ENCODE measurements at regions not wholly inside any gene's neighbourhood (a gene's known extent, or its start where the extent isn't known, plus 50 kb on each side); places are given as distances from the start of the nearest gene placed in this dataset.
A peak's percentile ranks its signal among the peaks of the same experiment; 100 is the strongest.
"Not testable (repeated sequence)": the region's sequence is repeated elsewhere in the genome, so short reads cannot be mapped to it uniquely, and the experiment has no call there.

- H3K36me3 ChIP-seq = no peaks in the 10 kb centered on the region
- no peaks in the 10 kb centered on the region for H3K9me3 ChIP-seq (replicated peaks)
- H3K27me3 ChIP-seq = no peaks in the 10 kb centered on the region
- no peak for DNase-seq
- H3K4me3 ChIP-seq = no peak overlapping the region
- peaks cover 6% of the 10 kb centered on the region; the same call in 1 of the 2 replicates for H3K4me1 ChIP-seq
- H3K27ac ChIP-seq = no peak overlapping the region; the same call in 1 of the 2 replicates
Observed at GRCh38 chr5:89546657-89547056, 663.7 kb upstream of the MEF2C start.

- Histone ChIP-seq H3K36me3 (no peaks in the 10 kb centered on the region), H3K27me3 (no peaks in the 10 kb centered on the region), H3K4me1 (peaks cover 6% of the 10 kb centered on the region; the same call in 1 of the 2 replicates), H3K27ac (no peak overlapping the region), H3K4me3 (no peak overlapping the region), H3K9me3 (replicated peaks) (no peaks in the 10 kb centered on the region)
- no peak for DNase-seq
Observed at GRCh38 chr5:89545626-89546025, 662.6 kb upstream of the MEF2C start.

- H3K4me3 ChIP-seq = no peak overlapping the region
- no peak overlapping the region for H3K27ac ChIP-seq
- H3K9me3 ChIP-seq (replicated peaks) = no peaks in the 10 kb centered on the region
- H3K4me1 ChIP-seq = peaks cover 6% of the 10 kb centered on the region; the same call in 1 of the 2 replicates
- no peak for DNase-seq
- no peaks in the 10 kb centered on the region for H3K27me3 ChIP-seq
- H3K36me3 ChIP-seq = no peaks in the 10 kb centered on the region
Observed at GRCh38 chr5:89545076-89545475, 662.1 kb upstream of the MEF2C start.

GRCh38 chr5:89542736-89543135, 659.8 kb upstream of the MEF2C start:
- Histone ChIP-seq H3K36me3 (no peaks in the 10 kb centered on the region), H3K4me3 (no peak overlapping the region), H3K9me3 (replicated peaks) (no peaks in the 10 kb centered on the region), H3K4me1 (peaks cover 6% of the 10 kb centered on the region; the same call in 1 of the 2 replicates), H3K27ac (no peak overlapping the region), H3K27me3 (no peaks in the 10 kb centered on the region)
- DNase-seq = no peak

GRCh38 chr5:89537800-89538199, 654.8 kb upstream of the MEF2C start:
- no peak for DNase-seq
- H3K9me3 ChIP-seq (replicated peaks) = no peaks in the 10 kb centered on the region
- no peaks in the 10 kb centered on the region for H3K36me3 ChIP-seq
- H3K27ac ChIP-seq = no peak overlapping the region
- no peak overlapping the region for H3K4me3 ChIP-seq
- no peaks in the 10 kb centered on the region for H3K27me3 ChIP-seq
- H3K4me1 ChIP-seq = no peaks in the 10 kb centered on the region

GRCh38 chr5:89536020-89536419, 653.0 kb upstream of the MEF2C start:
- Histone ChIP-seq H3K27ac (no peak overlapping the region), H3K4me3 (no peak overlapping the region), H3K4me1 (no peaks in the 10 kb centered on the region), H3K9me3 (replicated peaks) (no peaks in the 10 kb centered on the region), H3K27me3 (no peaks in the 10 kb centered on the region), H3K36me3 (no peaks in the 10 kb centered on the region)
- no peak for DNase-seq

- H3K4me1 ChIP-seq = no peaks in the 10 kb centered on the region
- no peaks in the 10 kb centered on the region for H3K9me3 ChIP-seq (replicated peaks)
- H3K27ac ChIP-seq = no peak overlapping the region
- no peaks in the 10 kb centered on the region for H3K27me3 ChIP-seq
- no peaks in the 10 kb centered on the region for H3K36me3 ChIP-seq
- H3K4me3 ChIP-seq = no peak overlapping the region
- no peak for DNase-seq
Observed at GRCh38 chr5:89535411-89535810, 652.4 kb upstream of the MEF2C start.

GRCh38 chr5:89534331-89534730, 651.3 kb upstream of the MEF2C start:
- no peak for DNase-seq
- no peak overlapping the region for H3K4me3 ChIP-seq
- H3K36me3 ChIP-seq = no peaks in the 10 kb centered on the region

GRCh38 chr5:89524785-89525184, 641.8 kb upstream of the MEF2C start:
- DNase-seq = no peak
- peaks cover 3% of the 10 kb centered on the region for H3K9me3 ChIP-seq (replicated peaks)
- no peaks in the 10 kb centered on the region for H3K4me1 ChIP-seq
- no peaks in the 10 kb centered on the region for H3K27me3 ChIP-seq
- H3K4me3 ChIP-seq = no peak overlapping the region
- H3K27ac ChIP-seq = no peak overlapping the region
- H3K36me3 ChIP-seq = no peaks in the 10 kb centered on the region

More at GRCh38 chr5:89534331-89534730, 651.3 kb upstream of the MEF2C start:
- H3K4me1 ChIP-seq = no peaks in the 10 kb centered on the region
- no peak overlapping the region for H3K27ac ChIP-seq
- H3K27me3 ChIP-seq = no peaks in the 10 kb centered on the region
- no peaks in the 10 kb centered on the region; the same call in 1 of the 2 replicates for H3K9me3 ChIP-seq (replicated peaks)

GRCh38 chr5:89523867-89524266, 640.9 kb upstream of the MEF2C start:
- not testable (repeated sequence) for H3K4me1 ChIP-seq; H3K4me3 ChIP-seq; H3K9me3 ChIP-seq (replicated peaks); H3K27me3 ChIP-seq; H3K27ac ChIP-seq; H3K36me3 ChIP-seq; DNase-seq

- no peaks in the 10 kb centered on the region for H3K27me3 ChIP-seq
- no peak overlapping the region for H3K27ac ChIP-seq
- DNase-seq = no peak
- H3K36me3 ChIP-seq = no peaks in the 10 kb centered on the region
- no peaks in the 10 kb centered on the region for H3K4me1 ChIP-seq
- H3K4me3 ChIP-seq = no peak overlapping the region
- peaks cover 3% of the 10 kb centered on the region; the same call in 1 of the 2 replicates for H3K9me3 ChIP-seq (replicated peaks)
Observed at GRCh38 chr5:89520771-89521170, 637.8 kb upstream of the MEF2C start.

GRCh38 chr5:89513299-89514044, 630.5 kb upstream of the MEF2C start:
- no peak for DNase-seq

GRCh38 chr5:89504051-89504450, 621.1 kb upstream of the MEF2C start:
- no peak for DNase-seq
- Histone ChIP-seq H3K4me3 (no peak overlapping the region), H3K36me3 (no peaks in the 10 kb centered on the region), H3K9me3 (replicated peaks) (peaks cover 7% of the 10 kb centered on the region), H3K27me3 (no peaks in the 10 kb centered on the region), H3K4me1 (no peaks in the 10 kb centered on the region; the same call in 1 of the 2 replicates), H3K27ac (no peak overlapping the region)

More at GRCh38 chr5:89513299-89514044, 630.5 kb upstream of the MEF2C start:
- Histone ChIP-seq H3K27ac (no peak overlapping the region), H3K4me1 (no peaks in the 10 kb centered on the region), H3K9me3 (replicated peaks) (no peaks in the 10 kb centered on the region), H3K27me3 (no peaks in the 10 kb centered on the region), H3K36me3 (no peaks in the 10 kb centered on the region), H3K4me3 (no peak overlapping the region)

- Histone ChIP-seq H3K9me3 (replicated peaks) (0 out of 2 replicates have a peak, but pooled peaks cover 3% of the 10 kb centered on the region), H3K4me1 (no peaks in the 10 kb centered on the region; the same call in 1 of the 2 replicates), H3K4me3 (no peak overlapping the region), H3K36me3 (no peaks in the 10 kb centered on the region), H3K27ac (no peak overlapping the region), H3K27me3 (no peaks in the 10 kb centered on the region)
- no peak for DNase-seq
Observed at GRCh38 chr5:89499787-89500186, 616.8 kb upstream of the MEF2C start.

- H3K4me3 ChIP-seq = no peak overlapping the region
- no peak overlapping the region for H3K27ac ChIP-seq
- H3K27me3 ChIP-seq = no peaks in the 10 kb centered on the region
- 0 out of 2 replicates have a peak, but pooled peaks cover 3% of the 10 kb centered on the region for H3K9me3 ChIP-seq (replicated peaks)
- H3K4me1 ChIP-seq = no peaks in the 10 kb centered on the region; the same call in 1 of the 2 replicates
- DNase-seq = no peak
- H3K36me3 ChIP-seq = no peaks in the 10 kb centered on the region
Observed at GRCh38 chr5:89498699-89499098, 615.7 kb upstream of the MEF2C start.

- Histone ChIP-seq H3K27me3 (no peaks in the 10 kb centered on the region), H3K4me3 (no peak overlapping the region), H3K27ac (no peak overlapping the region), H3K36me3 (no peaks in the 10 kb centered on the region), H3K9me3 (replicated peaks) (0 out of 2 replicates have a peak, but pooled peaks cover 3% of the 10 kb centered on the region), H3K4me1 (no peaks in the 10 kb centered on the region)
- DNase-seq = peak in 1 of 2 experiments; percentile 9
Observed at GRCh38 chr5:89493414-89493813, 610.4 kb upstream of the MEF2C start.
